Esophagus squamous epithelium (tissue), 4 donors: ENCODE measurements at regions not wholly inside any gene's neighbourhood (a gene's known extent, or its start where the extent isn't known, plus 50 kb on each side); places are given as distances from the start of the nearest gene placed in this dataset.

Experiments
- CTCF ChIP-seq, 6 experiments: fragments of 450-650 bp in 4 of 6; fragments of 200-600 bp in 2 of 6; sonication (generic) in 2 of 6; IDR thresholded peaks; one replicate each; pipeline ENCODE4 v1.5.1; 2016 to 2019; ENCODE audit warnings: antibody characterized with exemption in 6 of 6, mild to moderate bottlenecking in 4 of 6, moderate library complexity in 4 of 6
- POLR2A ChIP-seq, 4 donors: fragments of 450-650 bp; IDR thresholded peaks; one replicate each; pipeline ENCODE4 v1.6.1; 2017; ENCODE audit warnings: antibody characterized with exemption in 4 of 4, mild to moderate bottlenecking in 4 of 4, moderate library complexity in 3 of 4

GRCh38 chr5:120091376-120091948, 372.6 kb upstream of the PRR16 start:
- TF ChIP-seq POLR2A (IDR thresholded peaks at IDR 0.05) (no peak), CTCF (IDR thresholded peaks at IDR 0.05) (no peak)
